Right atrium auricular region (tissue), 2 donors: ENCODE measurements at regions not wholly inside any gene's neighbourhood (a gene's known extent, or its start where the extent isn't known, plus 50 kb on each side); places are given as distances from the start of the nearest gene placed in this dataset.

Experiments
- DNase-seq: peaks from one replicate; pipeline ENCODE4 v3.0.0-alpha.2; 2019; ENCODE audit warnings: low spot score
- H3K27ac ChIP-seq, 2 donors: fragments of 200-600 bp; sonication (generic); 1 replicate in 1 of 2; 2 replicates in 1 of 2; pipeline ENCODE4 v1.5.1; 2016 to 2019
- H3K27me3 ChIP-seq, 2 donors: fragments of 200-600 bp; sonication (generic); one replicate each; pipeline versions ENCODE4 v1.5.1 to v1.6.0; 2017 to 2019
- H3K36me3 ChIP-seq: fragments of 200-600 bp; sonication (generic); one replicate; pipeline ENCODE4 v1.5.1; 2016
- H3K4me1 ChIP-seq, 2 donors: fragments of 200-600 bp; sonication (generic); one replicate each; pipeline versions ENCODE4 v1.5.1 to v1.6.0; 2017 to 2019
- H3K4me3 ChIP-seq, 2 donors: fragments of 200-600 bp; sonication (generic); 1 replicate in 1 of 2; 2 replicates in 1 of 2; pipeline ENCODE4 v1.5.1; 2017 to 2019; ENCODE audit warnings: mild to moderate bottlenecking in 1 of 2, moderate library complexity in 1 of 2
- H3K9me3 ChIP-seq, 2 donors: fragments of 200-600 bp; sonication (generic); one replicate each; pipeline ENCODE4 v1.5.1; 2019
- CTCF ChIP-seq, 2 donors: fragments of 200-600 bp; sonication (generic); IDR thresholded peaks; one replicate each; pipeline ENCODE4 v1.5.1; 2019; ENCODE audit warnings: antibody characterized with exemption in 2 of 2

GRCh38 chr14:87153901-87154300 lies 839.1 kb downstream of the GALC start:
- DNase-seq = no peak
- H3K9me3 ChIP-seq = no peaks in the 10 kb centered on the region
- no peaks in the 10 kb centered on the region for H3K27me3 ChIP-seq
- H3K27ac ChIP-seq = no peak overlapping the region
- H3K4me3 ChIP-seq = no peak overlapping the region
- no peaks in the 10 kb centered on the region for H3K36me3 ChIP-seq
- no peaks in the 10 kb centered on the region for H3K4me1 ChIP-seq
- TF ChIP-seq CTCF (IDR thresholded peaks at IDR 0.05) = no peak

GRCh38 chr14:87153391-87153790 lies 839.6 kb downstream of the GALC start:
- Histone ChIP-seq H3K4me3 (no peak overlapping the region), H3K4me1 (no peaks in the 10 kb centered on the region), H3K27ac (no peak overlapping the region), H3K9me3 (no peaks in the 10 kb centered on the region), H3K36me3 (no peaks in the 10 kb centered on the region), H3K27me3 (no peaks in the 10 kb centered on the region)
- DNase-seq = no peak
- TF ChIP-seq CTCF (IDR thresholded peaks at IDR 0.05) = no peak

GRCh38 chr14:87152693-87153092 lies 840.3 kb downstream of the GALC start:
- Histone ChIP-seq H3K4me3 (no peak overlapping the region), H3K27me3 (no peaks in the 10 kb centered on the region), H3K36me3 (no peaks in the 10 kb centered on the region), H3K4me1 (no peaks in the 10 kb centered on the region), H3K27ac (no peak overlapping the region), H3K9me3 (no peaks in the 10 kb centered on the region)
- no peak for TF ChIP-seq CTCF (IDR thresholded peaks at IDR 0.05)
- DNase-seq = no peak

GRCh38 chr14:87149583-87150354 lies 843.2 kb downstream of the GALC start:
- Histone ChIP-seq H3K4me3 (no peak overlapping the region), H3K27me3 (no peaks in the 10 kb centered on the region), H3K27ac (no peak overlapping the region), H3K4me1 (no peaks in the 10 kb centered on the region), H3K36me3 (no peaks in the 10 kb centered on the region), H3K9me3 (no peaks in the 10 kb centered on the region)
- no peak for TF ChIP-seq CTCF (IDR thresholded peaks at IDR 0.05)
- no peak for DNase-seq

- no peaks in the 10 kb centered on the region for H3K4me1 ChIP-seq
- no peak for DNase-seq
- no peaks in the 10 kb centered on the region for H3K27me3 ChIP-seq
- H3K27ac ChIP-seq = no peak overlapping the region
- H3K9me3 ChIP-seq = no peaks in the 10 kb centered on the region
- H3K4me3 ChIP-seq = no peak overlapping the region
- no peaks in the 10 kb centered on the region for H3K36me3 ChIP-seq
- TF ChIP-seq CTCF (IDR thresholded peaks at IDR 0.05) = no peak
Measured at GRCh38 chr14:87148655-87149054, 844.3 kb downstream of the GALC start.
